GM11168 (cell line): ENCODE measurements at regions not wholly inside any gene's neighbourhood (a gene's known extent, or its start where the extent isn't known, plus 50 kb on each side); places are given as distances from the start of the nearest gene placed in this dataset.

Experiments used
- in situ Hi-C: fragments of 300-500 bp; cut with MboI; formaldehyde crosslinking; loops from one replicate; pipeline ENCODE4 v1.12.0; 2022; ENCODE audit warnings: low sequenced_read_pairs; ENCODE audit not compliant: unreplicated experiment

GRCh38 chr4:20062054-20062453, 189.7 kb upstream of the SLIT2 start:
- in situ Hi-C loops: no loop called here

GRCh38 chr4:20050768-20051167, 200.9 kb upstream of the SLIT2 start:
- in situ Hi-C loops: no loop called here

- in situ Hi-C loops: no loop called here
These were observed 201.8 kb upstream of the SLIT2 start for GRCh38 chr4:20049889-20050288.

- in situ Hi-C loops: no loop called here
These were observed 204.6 kb upstream of the SLIT2 start for GRCh38 chr4:20046931-20047677.

GRCh38 chr4:20046179-20046578, 205.5 kb upstream of the SLIT2 start:
- in situ Hi-C loops: no loop called here

- in situ Hi-C loops: no loop called here
These were observed 206.7 kb upstream of the SLIT2 start for GRCh38 chr4:20044966-20045365.

- in situ Hi-C loops: no loop called here
These were observed 207.2 kb upstream of the SLIT2 start for GRCh38 chr4:20044502-20044911.

- in situ Hi-C loops: no loop called here
These were observed 207.7 kb upstream of the SLIT2 start for GRCh38 chr4:20043991-20044390.

GRCh38 chr4:20042769-20043168, 208.9 kb upstream of the SLIT2 start:
- in situ Hi-C loops: no loop called here

GRCh38 chr4:20041839-20042407, 209.8 kb upstream of the SLIT2 start:
- in situ Hi-C loops: no loop called here

- in situ Hi-C loops: no loop called here
These were observed 214.0 kb upstream of the SLIT2 start for GRCh38 chr4:20037745-20038144.

- in situ Hi-C loops: no loop called here
These were observed 221.6 kb upstream of the SLIT2 start for GRCh38 chr4:20030108-20030507.

GRCh38 chr4:20028645-20029044, 223.1 kb upstream of the SLIT2 start:
- in situ Hi-C loops: no loop called here

GRCh38 chr4:20026456-20026855, 225.2 kb upstream of the SLIT2 start:
- in situ Hi-C loops: no loop called here

- in situ Hi-C loops: no loop called here
These were observed 229.2 kb upstream of the SLIT2 start for GRCh38 chr4:20022471-20022870.

- in situ Hi-C loops: no loop called here
These were observed 231.6 kb upstream of the SLIT2 start for GRCh38 chr4:20020056-20020455.

GRCh38 chr4:20019310-20020015, 232.2 kb upstream of the SLIT2 start:
- in situ Hi-C loops: no loop called here

GRCh38 chr4:20017777-20018115, 234.0 kb upstream of the SLIT2 start:
- in situ Hi-C loops: no loop called here

- in situ Hi-C loops: no loop called here
These were observed 234.5 kb upstream of the SLIT2 start for GRCh38 chr4:20017070-20017776.

- in situ Hi-C loops: no loop called here
These were observed 236.0 kb upstream of the SLIT2 start for GRCh38 chr4:20015636-20016224.
